GM19238 (cell line): ENCODE measurements at regions not wholly inside any gene's neighbourhood (a gene's known extent, or its start where the extent isn't known, plus 50 kb on each side); places are given as distances from the start of the nearest gene placed in this dataset.

ENCODE experiments used
- DNase-seq: peaks from one replicate; pipeline ENCODE4 v3.0.0; 2011; ENCODE audit warnings: low spot score; ENCODE audit not compliant: insufficient read length

DNA sequence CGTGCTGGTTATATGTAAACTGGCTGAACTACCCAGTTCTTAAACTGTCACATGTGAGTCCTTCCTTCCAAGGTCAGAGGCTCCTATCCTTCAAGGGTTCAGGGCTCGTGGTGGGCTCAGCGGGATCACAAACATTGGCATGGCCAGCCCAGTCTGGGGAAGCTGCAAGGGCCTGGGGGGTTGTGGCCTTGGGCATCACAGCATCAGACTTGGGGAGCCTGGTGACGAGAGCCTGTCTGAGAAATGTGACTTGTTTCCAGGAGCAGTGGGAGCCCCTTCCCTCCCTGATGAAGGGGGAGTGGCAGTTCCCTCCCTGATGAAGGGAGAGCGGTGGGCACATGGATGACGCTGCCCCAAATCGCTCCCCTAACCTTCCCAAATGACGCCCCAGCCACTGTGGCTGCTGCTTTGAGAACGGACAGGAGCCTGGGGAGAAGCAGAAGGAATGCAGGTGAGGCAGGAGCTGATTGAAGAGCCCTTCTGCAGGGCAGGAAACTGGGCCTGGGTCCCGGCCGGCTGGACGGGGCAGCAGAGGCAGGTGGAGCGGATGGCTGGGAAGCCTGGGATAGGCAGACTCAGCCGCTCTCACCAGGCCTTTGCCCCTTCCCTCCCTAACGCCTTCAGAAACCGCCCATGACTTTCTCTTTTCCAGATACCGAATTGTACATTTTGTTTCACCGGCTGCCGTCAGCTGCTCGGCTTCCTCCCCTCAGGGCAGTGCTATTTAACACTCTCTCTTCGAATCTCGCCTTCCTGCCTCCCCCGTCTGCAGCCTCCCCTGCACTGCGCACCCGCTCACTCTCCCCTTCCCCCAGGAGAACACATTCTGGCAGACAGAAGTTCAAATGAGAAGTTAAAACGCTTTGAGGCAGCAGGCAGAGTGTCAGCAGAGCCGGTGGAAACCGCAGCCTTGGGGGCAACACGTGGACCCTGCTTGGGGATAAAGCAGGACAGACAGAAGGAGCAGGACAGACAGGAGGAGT lies 1486.7 kb downstream of the BRD1 start:
- DNase-seq, result no peak

GRCh38 chr22:48340191-48340590 lies 1487.5 kb downstream of the BRD1 start:
- no peak for DNase-seq

- DNase-seq, result no peak
Observed at GRCh38 chr22:48338793-48339705, 1488.6 kb downstream of the BRD1 start.

- DNase-seq, result no peak
Observed at GRCh38 chr22:48337957-48338792, 1489.5 kb downstream of the BRD1 start.

GRCh38 chr22:48336339-48337060 lies 1491.2 kb downstream of the BRD1 start:
- no peak for DNase-seq

DNA sequence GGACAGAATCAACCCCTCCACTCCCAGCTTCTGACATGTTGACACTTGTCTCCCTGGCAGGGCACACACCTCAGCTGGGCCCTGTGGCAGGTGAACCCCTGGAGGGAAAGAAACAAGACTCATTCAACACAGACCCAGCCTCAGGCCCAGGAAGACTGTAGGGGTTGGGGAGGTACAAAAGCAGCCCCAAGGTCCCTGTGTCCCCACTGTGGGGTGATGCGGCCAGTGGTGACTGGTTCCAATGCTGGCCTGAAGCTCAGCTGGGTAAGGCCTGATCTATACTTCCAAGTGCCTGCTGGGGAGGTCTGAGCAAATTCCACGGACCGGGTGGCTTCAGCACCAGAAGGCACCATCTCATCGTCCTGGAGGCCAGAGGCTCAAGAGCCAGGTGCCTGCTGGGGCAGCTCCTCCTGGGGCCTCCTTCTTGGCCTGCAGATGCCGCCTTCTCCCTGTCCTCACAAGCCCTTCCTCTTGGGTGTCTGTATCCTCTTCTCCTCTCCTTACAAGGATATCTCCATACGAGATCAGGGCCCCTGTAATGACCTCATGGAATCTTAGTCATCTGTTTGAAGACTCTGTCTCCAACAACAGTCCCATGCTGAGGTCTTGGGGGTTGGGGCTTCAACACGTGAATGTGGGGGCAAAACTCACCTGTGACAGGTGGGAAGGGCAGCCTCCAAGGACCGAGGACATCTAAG lies 1492.1 kb downstream of the BRD1 start:
- DNase-seq, result no peak

- DNase-seq, result no peak
Observed at GRCh38 chr22:48334971-48335370, 1492.7 kb downstream of the BRD1 start.

DNA sequence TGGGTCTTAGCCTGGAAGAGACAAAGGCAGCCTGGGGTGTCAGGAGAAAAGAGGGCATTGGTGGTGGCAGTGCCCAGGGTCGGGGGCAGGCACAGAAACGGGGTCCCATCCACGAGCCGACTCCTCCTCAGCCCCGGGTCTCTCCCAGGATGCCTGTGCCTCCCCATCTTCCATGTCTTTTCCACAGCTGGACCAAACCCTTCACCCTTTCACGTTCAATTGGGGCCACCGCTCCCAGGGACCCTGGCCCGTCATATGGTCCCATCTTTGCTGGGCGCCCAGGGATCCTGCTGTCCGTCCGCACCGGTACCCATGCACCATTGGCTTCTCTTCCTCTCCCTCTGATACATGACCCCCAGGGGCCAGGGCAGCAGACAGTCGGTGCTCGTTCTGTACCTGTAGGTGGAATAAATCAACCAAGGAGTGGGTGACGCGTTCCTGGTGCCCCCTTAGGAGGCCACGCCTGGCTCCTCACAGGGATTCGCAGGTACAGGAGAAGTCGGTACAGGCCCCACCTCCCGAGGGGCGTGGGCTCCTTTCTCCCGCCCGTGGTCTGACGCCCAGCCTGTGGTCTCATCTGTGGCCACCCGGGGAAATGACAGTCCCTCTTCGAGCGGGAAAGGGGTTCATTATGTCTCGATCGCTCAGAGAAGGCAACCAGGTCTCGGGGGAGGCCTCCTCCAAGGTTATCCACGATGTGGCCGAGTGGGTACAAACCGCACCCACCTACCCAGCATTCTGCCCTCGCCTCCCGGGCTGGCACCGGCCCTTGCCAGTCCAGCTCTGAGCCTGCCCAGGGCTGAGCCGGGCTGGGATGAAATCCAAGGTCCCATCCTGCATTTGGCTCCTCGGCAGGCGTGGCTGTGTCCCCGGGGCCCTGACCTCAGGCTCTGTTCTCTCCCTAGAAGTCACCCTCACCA lies 1493.6 kb downstream of the BRD1 start:
- DNase-seq, result no peak

DNA sequence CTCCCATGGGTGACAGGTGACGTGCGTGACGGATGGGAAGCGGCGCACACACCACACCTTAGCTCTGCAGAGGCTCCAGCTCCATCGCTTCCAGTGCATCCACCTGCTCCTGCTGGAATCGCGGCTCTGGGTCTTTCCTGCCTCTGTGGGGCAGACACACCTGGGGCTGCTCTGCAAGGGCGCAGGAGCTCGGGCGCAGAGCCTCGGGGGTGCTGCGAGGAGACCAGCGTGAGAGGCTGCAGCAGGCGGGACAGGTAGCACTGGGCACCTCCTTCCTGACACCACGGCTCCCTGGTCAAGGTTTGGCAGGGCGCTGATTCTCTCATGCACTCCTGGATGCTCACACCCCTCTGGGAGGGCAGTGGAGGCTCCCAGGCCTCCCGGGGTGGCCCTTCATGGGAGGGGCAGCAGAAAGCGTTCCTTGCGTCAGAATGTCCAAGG lies 1494.3 kb downstream of the BRD1 start:
- no peak for DNase-seq

GRCh38 chr22:48332438-48333322 lies 1495.0 kb downstream of the BRD1 start:
- no peak for DNase-seq

GRCh38 chr22:48331691-48332220 lies 1495.9 kb downstream of the BRD1 start:
- no peak for DNase-seq

GRCh38 chr22:48331266-48331665 lies 1496.4 kb downstream of the BRD1 start:
- DNase-seq, result no peak

DNA sequence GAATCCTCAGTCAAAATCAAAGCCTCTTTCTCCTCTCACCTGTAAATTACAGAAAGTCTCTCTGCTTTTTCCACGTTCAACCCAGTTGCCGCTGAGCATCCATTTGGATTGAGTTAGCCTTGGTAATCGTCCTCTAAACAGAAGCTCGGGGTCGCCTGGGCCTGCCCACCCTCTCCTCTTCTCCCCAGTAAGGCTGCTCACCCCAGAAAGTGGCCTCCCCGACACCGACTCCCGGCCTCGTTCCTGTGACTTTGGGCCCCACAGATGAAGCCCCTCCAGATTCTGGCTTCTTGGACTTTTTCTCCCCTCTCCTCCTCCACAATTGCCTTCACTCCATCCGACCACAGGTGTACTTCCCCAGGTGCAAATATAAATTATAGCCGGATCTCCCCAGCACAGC lies 1500.0 kb downstream of the BRD1 start:
- DNase-seq, result no peak

DNA sequence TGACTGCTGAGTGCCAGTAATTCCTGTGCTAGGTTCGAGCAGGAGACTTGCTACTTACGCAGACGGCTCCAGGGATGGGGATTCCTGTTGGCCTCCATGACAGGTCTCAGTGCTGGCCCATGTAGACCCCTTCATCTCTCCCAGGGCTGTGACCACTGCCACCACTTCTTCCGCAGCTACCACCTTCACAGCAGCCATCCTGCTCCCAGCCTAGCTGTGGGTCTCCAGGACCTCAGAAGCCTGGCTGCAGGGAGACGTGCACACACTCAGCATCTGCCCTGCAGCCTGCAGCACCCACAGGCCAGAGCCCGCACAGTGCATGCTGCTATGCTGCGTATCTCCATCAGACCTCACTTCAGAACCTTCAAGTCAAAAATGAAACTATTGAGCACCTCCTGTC lies 1503.9 kb downstream of the BRD1 start:
- no peak for DNase-seq

DNA sequence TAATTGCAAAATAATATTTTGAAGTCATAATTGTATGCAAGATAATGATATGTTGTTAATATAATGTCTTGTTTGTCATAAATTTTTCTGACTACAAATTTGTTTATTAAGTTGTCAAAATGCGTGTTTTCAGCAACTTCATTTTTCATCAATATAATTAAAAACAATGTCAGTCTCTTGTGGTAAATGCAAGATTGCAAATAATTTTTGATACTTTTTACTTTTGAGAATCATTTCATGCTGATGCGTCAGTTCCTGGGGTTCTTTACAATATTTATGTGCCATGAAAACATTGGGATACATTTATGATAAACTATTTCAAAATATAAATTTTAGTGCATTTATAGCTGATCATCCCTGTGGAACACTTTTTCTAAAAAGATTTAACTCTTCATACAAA lies 1504.8 kb downstream of the BRD1 start:
- no peak for DNase-seq

- no peak for DNase-seq
Observed at GRCh38 chr22:48321986-48322545, 1505.6 kb downstream of the BRD1 start.
